Activated T-helper 1 cell treated with anti-CD3 and anti-CD28 coated beads, Interleukin-2, amount 50 U/mL, for 16 hours (primary cell): ENCODE measurements at regions not wholly inside any gene's neighbourhood (a gene's known extent, or its start where the extent isn't known, plus 50 kb on each side); places are given as distances from the start of the nearest gene placed in this dataset.
"Not testable (repeated sequence)": the region's sequence is repeated elsewhere in the genome, so short reads cannot be mapped to it uniquely, and the experiment has no call there.

Experiments
- DNase-seq, 2 donors: peaks; one replicate each; pipeline ENCODE4 v3.0.0-alpha.2; 2020; ENCODE audit warnings: low read depth in 1 of 2, low spot score in 1 of 2

- no peak for DNase-seq
Observed at GRCh38 chr9:34796924-34797323, 87.0 kb upstream of the CCL21 start.

- no peak for DNase-seq
Observed at GRCh38 chr9:34793428-34793827, 83.5 kb upstream of the CCL21 start.

- no peak for DNase-seq
Observed at GRCh38 chr9:34783951-34784487, 74.1 kb upstream of the CCL21 start.

GRCh38 chr9:34782372-34782771 lies 72.4 kb upstream of the CCL21 start:
- no peak for DNase-seq

- DNase-seq = no peak
Observed at GRCh38 chr9:34777666-34778065, 67.7 kb upstream of the CCL21 start.

- no peak for DNase-seq
Observed at GRCh38 chr9:34773955-34774354, 64.0 kb upstream of the CCL21 start.

- DNase-seq = no peak
Observed at GRCh38 chr9:34773306-34773910, 63.5 kb upstream of the CCL21 start.

- no peak for DNase-seq
Observed at GRCh38 chr9:34771007-34771406, 61.1 kb upstream of the CCL21 start.

- not testable (repeated sequence) for DNase-seq
Observed at GRCh38 chr9:34767087-34767486, 57.2 kb upstream of the CCL21 start.

GRCh38 chr9:34760196-34761040 lies 50.5 kb upstream of the CCL21 start:
- DNase-seq = peak; percentile 4 to 14
